ENCODE measurements at regions not wholly inside any gene's neighbourhood (a gene's known extent, or its start where the extent isn't known, plus 50 kb on each side); places are given as distances from the start of the nearest gene placed in this dataset.

GRCh38 chr9:90290716-90291485 is 351.7 kb downstream of the DIRAS2 start:
- DNase-seq (no peak), ATAC-seq (no peak)
- Histone ChIP-seq H3K36me3 (no peaks in the 10 kb centered on the region), H3K4me3 (no peak overlapping the region), H3K9me3 (no peaks in the 10 kb centered on the region), H3K4me1 (no peaks in the 10 kb centered on the region), H3K27ac (no peak overlapping the region), H3K27me3 (peaks cover 0 to 30% (median 4%) of the 10 kb centered on the region in 7 donors)
- 62 to 65% methylated on average over 5 of the region's 5 CpGs for WGBS, 2 donors
- intact Hi-C loops (cut with DNase I): no loop called here
- TF ChIP-seq CTCF (IDR thresholded peaks at IDR 0.05): no peak

- DNase-seq (no peak), ATAC-seq (no peak)
- 59 to 64% methylated on average over 6 of the region's 6 CpGs for WGBS, 2 donors
- no peak for TF ChIP-seq CTCF (IDR thresholded peaks at IDR 0.05)
- no peaks in the 10 kb centered on the region for H3K4me1 ChIP-seq
- H3K27ac ChIP-seq: no peak overlapping the region
- no peaks in the 10 kb centered on the region for H3K9me3 ChIP-seq
- intact Hi-C loops (cut with DNase I): no loop called here
- no peak overlapping the region for H3K4me3 ChIP-seq
- no peaks in the 10 kb centered on the region for H3K36me3 ChIP-seq
- peaks cover 0 to 57% (median 9%) of the 10 kb centered on the region in 7 donors for H3K27me3 ChIP-seq
Measured at GRCh38 chr9:90296539-90296938, 346.1 kb downstream of the DIRAS2 start.

- no peak for TF ChIP-seq CTCF (IDR thresholded peaks at IDR 0.05)
- Histone ChIP-seq H3K4me1 (no peaks in the 10 kb centered on the region), H3K27me3 (peaks cover 0 to 54% (median 11%) of the 10 kb centered on the region in 7 donors), H3K27ac (no peak overlapping the region), H3K9me3 (no peaks in the 10 kb centered on the region), H3K36me3 (no peaks in the 10 kb centered on the region), H3K4me3 (no peak overlapping the region)
- intact Hi-C loops (cut with DNase I): no loop called here
- WGBS, 2 donors: 60 to 68% methylated on average over 5 of the region's 5 CpGs
- ATAC-seq: no peak
- no peak for DNase-seq
Measured at GRCh38 chr9:90299968-90300367, 342.7 kb downstream of the DIRAS2 start.

- Histone ChIP-seq H3K27me3 (peaks cover 0 to 50% (median 7%) of the 10 kb centered on the region in 7 donors), H3K9me3 (no peaks in the 10 kb centered on the region), H3K4me3 (no peak overlapping the region), H3K36me3 (no peaks in the 10 kb centered on the region), H3K27ac (no peak overlapping the region), H3K4me1 (no peaks in the 10 kb centered on the region)
- WGBS, 2 donors: 35 to 45% methylated on average over 3 of the region's 3 CpGs
- no peak for ATAC-seq
- no peak for TF ChIP-seq CTCF (IDR thresholded peaks at IDR 0.05)
- intact Hi-C loops (cut with DNase I): no loop called here
- DNase-seq: no peak
Measured at GRCh38 chr9:90300611-90301276, 341.9 kb downstream of the DIRAS2 start.
